ENCODE measurements at regions not wholly inside any gene's neighbourhood (a gene's known extent, or its start where the extent isn't known, plus 50 kb on each side); places are given as distances from the start of the nearest gene placed in this dataset.

GRCh38 chr5:8332666-8333445 is 463.9 kb downstream of the MTRR start:
- DNase-seq: no peak

- no peak for DNase-seq
Measured at GRCh38 chr5:8333485-8333884, 464.5 kb downstream of the MTRR start.

GRCh38 chr5:8333977-8334376 is 465.0 kb downstream of the MTRR start:
- DNase-seq: no peak

GRCh38 chr5:8340261-8340660 is 471.3 kb downstream of the MTRR start:
- no peak for DNase-seq

- no peak for DNase-seq
Measured at GRCh38 chr5:8340739-8341344, 471.9 kb downstream of the MTRR start.

GRCh38 chr5:8341406-8341805 is 472.5 kb downstream of the MTRR start:
- no peak for DNase-seq

GRCh38 chr5:8347984-8348383 is 479.0 kb downstream of the MTRR start:
- no peak for DNase-seq

GRCh38 chr5:8349855-8350254 is 480.9 kb downstream of the MTRR start:
- no peak for DNase-seq

- DNase-seq: no peak
Measured at GRCh38 chr5:8350644-8351339, 481.8 kb downstream of the MTRR start.

- DNase-seq: no peak
Measured at GRCh38 chr5:8355981-8356380, 487.0 kb downstream of the MTRR start.

- no peak for DNase-seq
Measured at GRCh38 chr5:8360012-8360411, 491.1 kb downstream of the MTRR start.

GRCh38 chr5:8362495-8362894 is 493.5 kb downstream of the MTRR start:
- no peak for DNase-seq

- DNase-seq: no peak
Measured at GRCh38 chr5:8363138-8363537, 494.2 kb downstream of the MTRR start.

GRCh38 chr5:8366266-8366665 is 497.3 kb downstream of the MTRR start:
- no peak for DNase-seq

GRCh38 chr5:8376478-8376877 is 507.5 kb downstream of the MTRR start:
- DNase-seq: peak; percentile 6

- DNase-seq: no peak
Measured at GRCh38 chr5:8381972-8382371, 513.0 kb downstream of the MTRR start.

- no peak for DNase-seq
Measured at GRCh38 chr5:8382456-8382855, 513.5 kb downstream of the MTRR start.

- no peak for DNase-seq
Measured at GRCh38 chr5:8383616-8384015, 514.7 kb downstream of the MTRR start.

- no peak for DNase-seq
Measured at GRCh38 chr5:8386719-8387288, 517.9 kb downstream of the MTRR start.

GRCh38 chr5:8391911-8392310 is 523.0 kb downstream of the MTRR start:
- no peak for DNase-seq

GRCh38 chr5:8393240-8393639 is 524.3 kb downstream of the MTRR start:
- no peak for DNase-seq

- DNase-seq: no peak
Measured at GRCh38 chr5:8394965-8395364, 526.0 kb downstream of the MTRR start.

GRCh38 chr5:8396246-8396645 is 527.3 kb downstream of the MTRR start:
- DNase-seq: no peak

- no peak for DNase-seq
Measured at GRCh38 chr5:8396756-8397155, 527.8 kb downstream of the MTRR start.

Measured in stimulated activated CD4-positive, alpha-beta T cell treated with anti-CD3 and anti-CD28 coated beads, Interleukin-15, amount 100 ng/mL, for 24 hours (primary cell).